PC-9 (cell line): ENCODE measurements at regions not wholly inside any gene's neighbourhood (a gene's known extent, or its start where the extent isn't known, plus 50 kb on each side); places are given as distances from the start of the nearest gene placed in this dataset.

Experiments used
- EZH2 ChIP-seq: fragments of 200-600 bp; sonication (generic); IDR thresholded peaks from 2 replicates; pipeline ENCODE4 v1.8.0; 2017; ENCODE audit warnings: antibody characterized with exemption, low read depth
- TF ChIP-seq, protein P1 (sequence below): fragments of 200-600 bp; sonication (generic); conservative IDR thresholded peaks from 2 replicates; pipeline ENCODE4 v1.6.1; 2017; ENCODE audit warnings: mixed run types, antibody characterized with exemption, mild to moderate bottlenecking, moderate library complexity

DNA sequence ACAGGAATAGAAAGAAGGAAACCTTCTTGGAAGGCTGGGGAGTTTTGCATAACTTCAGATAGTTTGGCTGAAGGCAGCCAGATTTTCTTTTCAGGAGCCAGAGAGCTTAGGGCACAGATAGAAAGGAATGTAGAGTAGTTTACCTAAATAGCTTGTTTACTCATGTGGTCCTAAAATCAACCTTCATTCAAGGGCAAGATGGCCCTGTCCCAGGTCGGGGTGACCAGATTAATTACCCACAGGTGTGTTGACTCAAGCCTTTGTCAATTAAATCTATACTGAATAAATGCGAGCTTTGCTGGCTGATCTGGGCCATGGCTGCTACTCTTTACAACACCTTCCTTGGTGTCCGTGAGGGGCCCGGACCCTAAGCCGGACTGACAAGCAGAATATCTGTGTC lies 792.0 kb upstream of the MAN1A1 start:
- TF ChIP-seq, protein P1, sequence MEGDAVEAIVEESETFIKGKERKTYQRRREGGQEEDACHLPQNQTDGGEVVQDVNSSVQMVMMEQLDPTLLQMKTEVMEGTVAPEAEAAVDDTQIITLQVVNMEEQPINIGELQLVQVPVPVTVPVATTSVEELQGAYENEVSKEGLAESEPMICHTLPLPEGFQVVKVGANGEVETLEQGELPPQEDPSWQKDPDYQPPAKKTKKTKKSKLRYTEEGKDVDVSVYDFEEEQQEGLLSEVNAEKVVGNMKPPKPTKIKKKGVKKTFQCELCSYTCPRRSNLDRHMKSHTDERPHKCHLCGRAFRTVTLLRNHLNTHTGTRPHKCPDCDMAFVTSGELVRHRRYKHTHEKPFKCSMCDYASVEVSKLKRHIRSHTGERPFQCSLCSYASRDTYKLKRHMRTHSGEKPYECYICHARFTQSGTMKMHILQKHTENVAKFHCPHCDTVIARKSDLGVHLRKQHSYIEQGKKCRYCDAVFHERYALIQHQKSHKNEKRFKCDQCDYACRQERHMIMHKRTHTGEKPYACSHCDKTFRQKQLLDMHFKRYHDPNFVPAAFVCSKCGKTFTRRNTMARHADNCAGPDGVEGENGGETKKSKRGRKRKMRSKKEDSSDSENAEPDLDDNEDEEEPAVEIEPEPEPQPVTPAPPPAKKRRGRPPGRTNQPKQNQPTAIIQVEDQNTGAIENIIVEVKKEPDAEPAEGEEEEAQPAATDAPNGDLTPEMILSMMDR = no peak
- TF ChIP-seq EZH2 = no peak
